ENCODE measurements at regions not wholly inside any gene's neighbourhood (a gene's known extent, or its start where the extent isn't known, plus 50 kb on each side); places are given as distances from the start of the nearest gene placed in this dataset.

DNA sequence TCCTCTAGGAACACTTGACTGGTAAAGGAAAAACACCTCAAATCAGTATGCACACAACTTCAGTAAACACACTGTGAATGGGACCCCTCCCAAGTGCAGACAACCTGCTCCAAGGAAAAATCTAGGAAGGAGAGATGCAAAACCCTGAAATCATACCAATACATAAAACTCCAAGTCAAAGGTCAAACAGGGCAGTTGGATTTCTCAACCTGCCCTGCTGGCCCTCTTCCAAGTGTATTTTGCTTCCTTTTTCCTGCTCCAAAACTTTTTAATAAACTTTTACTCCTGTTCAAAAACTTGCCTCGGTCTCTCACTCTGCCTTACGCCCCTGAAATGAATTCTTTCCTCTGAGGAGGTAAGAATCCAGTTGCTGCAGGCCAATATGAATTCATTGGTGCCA lies 665.1 kb downstream of the SORCS1 start:
- H3K36me3 ChIP-seq (ENCODE audit: control insufficient read depth, insufficient read depth, low read length) = no peaks in the 10 kb centered on the region
- H3K4me3 ChIP-seq (ENCODE audit: low read depth, low read length) = no peak overlapping the region
- no peak for DNase-seq (ENCODE audit: low read depth)
- TF ChIP-seq, protein P1, sequence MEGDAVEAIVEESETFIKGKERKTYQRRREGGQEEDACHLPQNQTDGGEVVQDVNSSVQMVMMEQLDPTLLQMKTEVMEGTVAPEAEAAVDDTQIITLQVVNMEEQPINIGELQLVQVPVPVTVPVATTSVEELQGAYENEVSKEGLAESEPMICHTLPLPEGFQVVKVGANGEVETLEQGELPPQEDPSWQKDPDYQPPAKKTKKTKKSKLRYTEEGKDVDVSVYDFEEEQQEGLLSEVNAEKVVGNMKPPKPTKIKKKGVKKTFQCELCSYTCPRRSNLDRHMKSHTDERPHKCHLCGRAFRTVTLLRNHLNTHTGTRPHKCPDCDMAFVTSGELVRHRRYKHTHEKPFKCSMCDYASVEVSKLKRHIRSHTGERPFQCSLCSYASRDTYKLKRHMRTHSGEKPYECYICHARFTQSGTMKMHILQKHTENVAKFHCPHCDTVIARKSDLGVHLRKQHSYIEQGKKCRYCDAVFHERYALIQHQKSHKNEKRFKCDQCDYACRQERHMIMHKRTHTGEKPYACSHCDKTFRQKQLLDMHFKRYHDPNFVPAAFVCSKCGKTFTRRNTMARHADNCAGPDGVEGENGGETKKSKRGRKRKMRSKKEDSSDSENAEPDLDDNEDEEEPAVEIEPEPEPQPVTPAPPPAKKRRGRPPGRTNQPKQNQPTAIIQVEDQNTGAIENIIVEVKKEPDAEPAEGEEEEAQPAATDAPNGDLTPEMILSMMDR (IDR thresholded peaks at IDR 0.05; ENCODE audit: insufficient read depth, low read length, poor library complexity, severe bottlenecking) = no peak
- H3K27me3 ChIP-seq (ENCODE audit: control insufficient read depth, insufficient read depth, low read length) = no peaks in the 10 kb centered on the region

DNA sequence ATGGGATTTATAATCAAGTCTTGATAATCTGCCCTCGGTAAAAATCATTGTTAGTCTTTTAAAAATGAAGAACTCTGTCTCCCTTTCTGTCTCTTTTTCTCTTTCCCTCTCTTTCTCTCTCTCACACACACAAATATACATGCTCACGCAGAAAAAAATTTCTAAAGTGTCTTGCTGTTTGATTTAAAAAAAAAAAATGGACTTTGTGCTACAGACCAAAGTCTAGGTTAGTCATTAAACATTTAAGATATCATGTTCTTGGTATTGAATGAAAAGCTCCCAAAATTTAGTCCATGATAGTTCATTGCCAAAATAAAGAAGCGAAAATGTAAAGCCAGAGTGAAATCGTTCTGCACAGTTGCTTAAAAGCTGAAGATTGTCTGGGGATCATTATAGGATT lies 665.8 kb downstream of the SORCS1 start:
- Histone ChIP-seq H3K4me3 (ENCODE audit: low read depth, low read length) (no peak overlapping the region), H3K36me3 (ENCODE audit: control insufficient read depth, insufficient read depth, low read length) (no peaks in the 10 kb centered on the region), H3K27me3 (ENCODE audit: control insufficient read depth, insufficient read depth, low read length) (no peaks in the 10 kb centered on the region)
- TF ChIP-seq, protein P1 (IDR thresholded peaks at IDR 0.05; ENCODE audit: insufficient read depth, low read length, poor library complexity, severe bottlenecking) = no peak
- DNase-seq (ENCODE audit: low read depth) = no peak

DNA sequence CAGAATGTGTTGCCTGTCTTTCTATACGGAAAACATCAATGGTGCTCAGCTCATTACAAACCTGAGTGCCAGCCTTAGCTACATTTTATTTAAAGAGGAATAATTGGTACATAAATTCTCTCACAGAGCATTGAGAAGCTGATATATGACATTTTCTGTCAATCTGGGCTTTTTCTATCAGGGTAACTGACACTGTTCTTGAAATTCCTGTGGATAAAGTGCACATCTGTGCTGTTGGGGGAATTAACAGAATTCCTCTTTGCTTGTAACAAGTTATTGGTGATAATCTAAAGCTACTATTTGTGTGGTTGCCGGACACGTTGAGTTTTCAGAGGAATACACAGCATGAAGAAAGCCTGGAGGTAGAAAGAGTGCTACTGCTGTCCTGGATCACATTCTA lies 668.6 kb downstream of the SORCS1 start:
- Histone ChIP-seq H3K4me3 (ENCODE audit: low read depth, low read length) (no peak overlapping the region), H3K36me3 (ENCODE audit: control insufficient read depth, insufficient read depth, low read length) (no peaks in the 10 kb centered on the region), H3K27me3 (ENCODE audit: control insufficient read depth, insufficient read depth, low read length) (no peaks in the 10 kb centered on the region)
- TF ChIP-seq, protein P1 (IDR thresholded peaks at IDR 0.05; ENCODE audit: insufficient read depth, low read length, poor library complexity, severe bottlenecking) = no peak
- no peak for DNase-seq (ENCODE audit: low read depth)

DNA sequence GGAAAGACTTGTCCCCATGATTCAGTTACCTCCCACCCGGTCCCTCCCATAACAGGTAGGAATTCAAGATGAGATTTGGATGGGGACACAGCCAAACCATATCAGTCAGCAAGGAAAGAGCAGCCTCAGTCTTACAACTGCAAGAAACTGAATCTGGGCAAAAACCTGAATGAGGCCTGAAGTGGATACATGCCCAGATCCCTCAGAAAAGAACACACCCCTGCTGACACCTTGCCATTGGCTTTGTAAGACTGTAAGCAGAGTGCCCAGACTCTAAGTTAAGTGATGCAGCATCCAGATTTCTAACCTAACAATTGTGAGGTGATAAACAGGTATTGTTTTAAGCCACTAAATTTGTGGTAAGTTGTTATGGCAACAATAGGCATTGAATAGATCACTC lies 670.8 kb downstream of the SORCS1 start:
- Histone ChIP-seq H3K4me3 (ENCODE audit: low read depth, low read length) (no peak overlapping the region), H3K36me3 (ENCODE audit: control insufficient read depth, insufficient read depth, low read length) (no peaks in the 10 kb centered on the region), H3K27me3 (ENCODE audit: control insufficient read depth, insufficient read depth, low read length) (no peaks in the 10 kb centered on the region)
- TF ChIP-seq, protein P1 (IDR thresholded peaks at IDR 0.05; ENCODE audit: insufficient read depth, low read length, poor library complexity, severe bottlenecking) = no peak
- DNase-seq (ENCODE audit: low read depth) = no peak

DNA sequence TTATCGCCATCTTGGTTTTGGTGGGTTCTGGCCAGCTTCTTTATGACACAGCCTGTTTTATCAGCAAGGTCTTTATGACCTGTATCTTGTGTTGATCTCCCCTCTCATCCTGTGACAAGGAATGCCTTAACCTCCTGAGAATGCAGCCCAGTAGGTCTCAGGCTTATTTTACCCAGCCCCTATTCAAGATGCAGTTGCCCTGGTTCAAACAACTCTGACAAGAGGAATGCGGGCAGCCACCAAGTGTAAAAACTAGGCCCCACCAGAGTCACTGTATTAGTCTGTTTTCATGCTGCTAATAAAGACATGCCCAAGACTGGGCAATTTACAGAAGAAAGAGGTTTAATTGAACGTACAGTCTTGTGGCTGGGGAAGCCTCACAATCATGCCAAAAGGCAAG lies 671.3 kb downstream of the SORCS1 start:
- no peak for DNase-seq (ENCODE audit: low read depth)
- TF ChIP-seq, protein P1 (IDR thresholded peaks at IDR 0.05; ENCODE audit: insufficient read depth, low read length, poor library complexity, severe bottlenecking) = no peak
- no peaks in the 10 kb centered on the region for H3K36me3 ChIP-seq (ENCODE audit: control insufficient read depth, insufficient read depth, low read length)
- H3K4me3 ChIP-seq (ENCODE audit: low read depth, low read length) = no peak overlapping the region
- no peaks in the 10 kb centered on the region for H3K27me3 ChIP-seq (ENCODE audit: control insufficient read depth, insufficient read depth, low read length)

DNA sequence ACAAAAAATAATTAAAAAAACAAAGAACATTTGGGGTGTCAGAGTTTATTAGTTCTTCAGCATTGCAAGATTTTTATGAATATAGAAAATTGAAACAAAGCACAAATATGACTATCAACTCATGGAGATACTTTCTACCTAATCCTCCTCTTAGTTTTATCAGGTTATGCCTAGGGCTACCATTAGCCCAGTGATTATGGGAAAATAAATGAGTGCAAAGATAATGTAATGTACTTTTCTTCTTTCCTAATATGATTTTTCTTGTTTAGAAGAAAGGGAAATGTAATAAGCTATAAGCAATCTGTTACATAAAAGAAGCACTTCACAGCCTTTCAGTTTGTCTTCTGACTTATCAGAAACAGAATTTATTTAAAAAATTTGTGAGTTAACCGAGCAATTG lies 676.8 kb downstream of the SORCS1 start:
- Histone ChIP-seq H3K4me3 (ENCODE audit: low read depth, low read length) (no peak overlapping the region), H3K36me3 (ENCODE audit: control insufficient read depth, insufficient read depth, low read length) (no peaks in the 10 kb centered on the region), H3K27me3 (ENCODE audit: control insufficient read depth, insufficient read depth, low read length) (no peaks in the 10 kb centered on the region)
- DNase-seq (ENCODE audit: low read depth) = no peak
- TF ChIP-seq, protein P1 (IDR thresholded peaks at IDR 0.05; ENCODE audit: insufficient read depth, low read length, poor library complexity, severe bottlenecking) = no peak
